ENCODE measurements at regions not wholly inside any gene's neighbourhood (a gene's known extent, or its start where the extent isn't known, plus 50 kb on each side); places are given as distances from the start of the nearest gene placed in this dataset.
A peak's percentile ranks its signal among the peaks of the same experiment; 100 is the strongest.

- H3K4me1 ChIP-seq (ENCODE audit: insufficient read depth, low read length): peaks cover 4% of the 10 kb centered on the region
- TF ChIP-seq EZH2 (IDR thresholded peaks at IDR 0.05; ENCODE audit: insufficient read depth, low read length): no peak
- TF ChIP-seq, protein P1, sequence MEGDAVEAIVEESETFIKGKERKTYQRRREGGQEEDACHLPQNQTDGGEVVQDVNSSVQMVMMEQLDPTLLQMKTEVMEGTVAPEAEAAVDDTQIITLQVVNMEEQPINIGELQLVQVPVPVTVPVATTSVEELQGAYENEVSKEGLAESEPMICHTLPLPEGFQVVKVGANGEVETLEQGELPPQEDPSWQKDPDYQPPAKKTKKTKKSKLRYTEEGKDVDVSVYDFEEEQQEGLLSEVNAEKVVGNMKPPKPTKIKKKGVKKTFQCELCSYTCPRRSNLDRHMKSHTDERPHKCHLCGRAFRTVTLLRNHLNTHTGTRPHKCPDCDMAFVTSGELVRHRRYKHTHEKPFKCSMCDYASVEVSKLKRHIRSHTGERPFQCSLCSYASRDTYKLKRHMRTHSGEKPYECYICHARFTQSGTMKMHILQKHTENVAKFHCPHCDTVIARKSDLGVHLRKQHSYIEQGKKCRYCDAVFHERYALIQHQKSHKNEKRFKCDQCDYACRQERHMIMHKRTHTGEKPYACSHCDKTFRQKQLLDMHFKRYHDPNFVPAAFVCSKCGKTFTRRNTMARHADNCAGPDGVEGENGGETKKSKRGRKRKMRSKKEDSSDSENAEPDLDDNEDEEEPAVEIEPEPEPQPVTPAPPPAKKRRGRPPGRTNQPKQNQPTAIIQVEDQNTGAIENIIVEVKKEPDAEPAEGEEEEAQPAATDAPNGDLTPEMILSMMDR (IDR thresholded peaks at IDR 0.05; ENCODE audit: insufficient read depth, low read depth, low read length): no peak
- no peak overlapping the region for H2AFZ ChIP-seq (ENCODE audit: low read depth, low read length)
- FAIRE-seq: no peak
- peaks cover 35% of the 10 kb centered on the region for H3K27me3 ChIP-seq (ENCODE audit: insufficient read depth, low read length)
- no peaks in the 10 kb centered on the region for H3K36me3 ChIP-seq (ENCODE audit: insufficient read depth, low read length)
- H3K79me2 ChIP-seq (ENCODE audit: insufficient read depth, low read length): no peaks in the 10 kb centered on the region
- Mint-ChIP-seq H3K36me3 (ENCODE audit: low read depth, unreplicated experiment) (peaks cover 7% of the 10 kb centered on the region), H3K9me3 (ENCODE audit: unreplicated experiment) (peaks cover 4% of the 10 kb centered on the region), H3K27me3 (ENCODE audit: low read depth, unreplicated experiment) (peaks cover 74% of the 10 kb centered on the region), H3K27ac (ENCODE audit: unreplicated experiment) (no peak overlapping the region), H3K4me3 (ENCODE audit: unreplicated experiment) (no peak overlapping the region), H3K4me1 (ENCODE audit: low read depth, unreplicated experiment) (peaks cover 4% of the 10 kb centered on the region)
- H3K4me2 ChIP-seq (ENCODE audit: low read length): no peak overlapping the region
- H3K9ac ChIP-seq (ENCODE audit: low read length): no peak overlapping the region
- no peak overlapping the region for H3K27ac ChIP-seq (ENCODE audit: low read depth, low read length)
- no peak overlapping the region for H3K4me3 ChIP-seq (ENCODE audit: insufficient read depth, low read depth, low read length)
- no peaks in the 10 kb centered on the region for H4K20me1 ChIP-seq (ENCODE audit: insufficient read depth, low read length)
- H3K9me3 ChIP-seq (ENCODE audit: insufficient read depth, low read depth, low read length): no peaks in the 10 kb centered on the region
- no peak for DNase-seq (ENCODE audit: low read depth)
Measured at GRCh38 chr9:97761879-97762278, 64.7 kb upstream of the XPA start.

- Histone ChIP-seq H3K36me3 (ENCODE audit: insufficient read depth, low read length) (no peaks in the 10 kb centered on the region), H3K79me2 (ENCODE audit: insufficient read depth, low read length) (no peaks in the 10 kb centered on the region), H3K27ac (ENCODE audit: low read depth, low read length) (no peak overlapping the region), H3K4me3 (ENCODE audit: insufficient read depth, low read depth, low read length) (no peak overlapping the region), H3K9me3 (ENCODE audit: insufficient read depth, low read depth, low read length) (no peaks in the 10 kb centered on the region), H3K9ac (ENCODE audit: low read length) (no peak overlapping the region), H3K27me3 (ENCODE audit: insufficient read depth, low read length) (peaks cover 27% of the 10 kb centered on the region), H3K4me2 (ENCODE audit: low read length) (no peak overlapping the region), H2AFZ (ENCODE audit: low read depth, low read length) (no peak overlapping the region), H4K20me1 (ENCODE audit: insufficient read depth, low read length) (no peaks in the 10 kb centered on the region), H3K4me1 (ENCODE audit: insufficient read depth, low read length) (peaks cover 4% of the 10 kb centered on the region)
- TF ChIP-seq, protein P1 (IDR thresholded peaks at IDR 0.05; ENCODE audit: insufficient read depth, low read depth, low read length): no peak
- no peak overlapping the region for H3K4me3 Mint-ChIP-seq (ENCODE audit: unreplicated experiment)
- H3K36me3 Mint-ChIP-seq (ENCODE audit: low read depth, unreplicated experiment): peaks cover 7% of the 10 kb centered on the region
- no peak overlapping the region for H3K27ac Mint-ChIP-seq (ENCODE audit: unreplicated experiment)
- DNase-seq (ENCODE audit: low read depth) (no peak), FAIRE-seq (no peak)
- H3K27me3 Mint-ChIP-seq (ENCODE audit: low read depth, unreplicated experiment): peaks cover 57% of the 10 kb centered on the region
- peaks cover 4% of the 10 kb centered on the region for H3K9me3 Mint-ChIP-seq (ENCODE audit: unreplicated experiment)
- peaks cover 8% of the 10 kb centered on the region for H3K4me1 Mint-ChIP-seq (ENCODE audit: low read depth, unreplicated experiment)
Measured at GRCh38 chr9:97763874-97764273, 66.7 kb upstream of the XPA start.

- Histone ChIP-seq H3K79me2 (ENCODE audit: insufficient read depth, low read length) (no peaks in the 10 kb centered on the region), H3K9me3 (ENCODE audit: insufficient read depth, low read depth, low read length) (no peaks in the 10 kb centered on the region), H2AFZ (ENCODE audit: low read depth, low read length) (no peak overlapping the region), H3K4me2 (ENCODE audit: low read length) (no peak overlapping the region), H3K36me3 (ENCODE audit: insufficient read depth, low read length) (no peaks in the 10 kb centered on the region), H3K4me3 (ENCODE audit: insufficient read depth, low read depth, low read length) (no peak overlapping the region), H3K27ac (ENCODE audit: low read depth, low read length) (no peak overlapping the region), H3K27me3 (ENCODE audit: insufficient read depth, low read length) (peaks cover 13% of the 10 kb centered on the region), H3K4me1 (ENCODE audit: insufficient read depth, low read length) (peaks cover 10% of the 10 kb centered on the region), H3K9ac (ENCODE audit: low read length) (no peak overlapping the region), H4K20me1 (ENCODE audit: insufficient read depth, low read length) (no peaks in the 10 kb centered on the region)
- Mint-ChIP-seq H3K4me3 (ENCODE audit: unreplicated experiment) (no peak overlapping the region), H3K27me3 (ENCODE audit: low read depth, unreplicated experiment) (peaks cover 45% of the 10 kb centered on the region), H3K9me3 (ENCODE audit: unreplicated experiment) (peaks cover 4% of the 10 kb centered on the region), H3K36me3 (ENCODE audit: low read depth, unreplicated experiment) (peaks cover 7% of the 10 kb centered on the region), H3K4me1 (ENCODE audit: low read depth, unreplicated experiment) (peaks cover 16% of the 10 kb centered on the region), H3K27ac (ENCODE audit: unreplicated experiment) (no peak overlapping the region)
- DNase-seq (ENCODE audit: low read depth) (peak; percentile 24), FAIRE-seq (peak; percentile 9)
- TF ChIP-seq EZH2 (IDR thresholded peaks at IDR 0.05; ENCODE audit: insufficient read depth, low read length): no peak
- TF ChIP-seq, protein P1 (IDR thresholded peaks at IDR 0.05; ENCODE audit: insufficient read depth, low read depth, low read length): no peak
Measured at GRCh38 chr9:97766092-97766491, 69.0 kb upstream of the XPA start.

All from astrocyte (in vitro differentiated cells and primary cell).